NT2/D1 (cell line): ENCODE measurements at regions not wholly inside any gene's neighbourhood (a gene's known extent, or its start where the extent isn't known, plus 50 kb on each side); places are given as distances from the start of the nearest gene placed in this dataset.

Source experiments
- YY1 ChIP-seq: IDR thresholded peaks from 2 replicates; pipeline ENCODE4 v1.6.1; 2011; ENCODE audit not compliant: insufficient read length, insufficient read depth
- ZNF274 ChIP-seq: IDR thresholded peaks from 2 replicates; pipeline ENCODE4 v1.6.1; 2011; ENCODE audit warnings: mild to moderate bottlenecking, low read depth, low read length

GRCh38 chr1:108320849-108321248 is 77.0 kb upstream of the NBPF4 start:
- TF ChIP-seq ZNF274 (no peak), YY1 (no peak)
